Hepatocyte (in vitro differentiated cells): ENCODE measurements at regions not wholly inside any gene's neighbourhood (a gene's known extent, or its start where the extent isn't known, plus 50 kb on each side); places are given as distances from the start of the nearest gene placed in this dataset.
A peak's percentile ranks its signal among the peaks of the same experiment; 100 is the strongest.

Experiments
- DNase-seq: peaks from one replicate; pipeline ENCODE4 v3.0.0-alpha.2; 2016; ENCODE audit warnings: low spot score
- H2AFZ ChIP-seq: fragments of 200-600 bp; sonication (generic); 2 replicates; pipeline ENCODE4 v1.6.0; 2016; ENCODE audit warnings: antibody characterized with exemption, mild to moderate bottlenecking
- H3K27ac ChIP-seq: fragments of 200-600 bp; sonication (generic); 2 replicates; pipeline ENCODE4 v1.5.1; 2016; ENCODE audit warnings: mild to moderate bottlenecking
- H3K27me3 ChIP-seq: fragments of 200-600 bp; sonication (generic); 2 replicates; pipeline ENCODE4 v1.6.1; 2016
- H3K36me3 ChIP-seq: fragments of 200-600 bp; sonication (generic); replicated peaks from 2 replicates; pipeline ENCODE4 v1.5.1; 2016; ENCODE audit warnings: low read depth; ENCODE audit not compliant: insufficient read depth
- H3K4me1 ChIP-seq: fragments of 200-600 bp; sonication (generic); 2 replicates; pipeline ENCODE4 v1.5.1; 2016; ENCODE audit warnings: mild to moderate bottlenecking, moderate library complexity; ENCODE audit not compliant: insufficient read depth
- H3K4me2 ChIP-seq: fragments of 200-600 bp; sonication (generic); 2 replicates; pipeline ENCODE4 v1.6.0; 2016
- H3K4me3 ChIP-seq: fragments of 200-600 bp; sonication (generic); 2 replicates; pipeline ENCODE4 v1.5.1; 2016; ENCODE audit warnings: mild to moderate bottlenecking
- H3K79me2 ChIP-seq: fragments of 200-600 bp; sonication (generic); 2 replicates; pipeline ENCODE4 v1.6.0; 2017; ENCODE audit warnings: mild to moderate bottlenecking
- H3K9me2 ChIP-seq: fragments of 200-600 bp; sonication (generic); replicated peaks from 2 replicates; pipeline ENCODE4 v1.6.0; 2017; ENCODE audit warnings: mild to moderate bottlenecking; ENCODE audit not compliant: insufficient read depth
- H3K9me3 ChIP-seq: fragments of 200-600 bp; sonication (generic); 2 replicates; pipeline ENCODE4 v1.5.1; 2016; ENCODE audit warnings: low read depth, mild to moderate bottlenecking
- H4K20me1 ChIP-seq: fragments of 200-600 bp; sonication (generic); 2 replicates; pipeline ENCODE4 v1.6.0; 2016; ENCODE audit warnings: mild to moderate bottlenecking; ENCODE audit not compliant: insufficient read depth, poor library complexity, severe bottlenecking
- EZH2 ChIP-seq: fragments of 200-600 bp; sonication (generic); IDR thresholded peaks from 2 replicates; pipeline ENCODE4 v1.6.1; 2016; ENCODE audit warnings: antibody characterized with exemption, mild to moderate bottlenecking, borderline replicate concordance
- EZH2phosphoT487 ChIP-seq: fragments of 200-600 bp; sonication (generic); IDR thresholded peaks from one replicate; pipeline ENCODE4 v1.6.1; 2018; ENCODE audit warnings: antibody characterized with exemption, mild to moderate bottlenecking, low read depth, moderate library complexity; ENCODE audit not compliant: unreplicated experiment, severe bottlenecking
- WGBS: methylation state at CpG from one replicate; pipeline ENCODE4 v1.1.6; 2016; ENCODE audit warnings: low lambda C conversion rate; ENCODE audit errors: missing lambda C conversion rate; 5-methylcytosine and 5-hydroxymethylcytosine counted together
- TF ChIP-seq, protein P1 (sequence below): fragments of 200-600 bp; sonication (generic); IDR thresholded peaks from 2 replicates; pipeline ENCODE4 v1.5.1; 2016; ENCODE audit warnings: antibody characterized with exemption, mild to moderate bottlenecking; ENCODE audit not compliant: poor library complexity

DNA sequence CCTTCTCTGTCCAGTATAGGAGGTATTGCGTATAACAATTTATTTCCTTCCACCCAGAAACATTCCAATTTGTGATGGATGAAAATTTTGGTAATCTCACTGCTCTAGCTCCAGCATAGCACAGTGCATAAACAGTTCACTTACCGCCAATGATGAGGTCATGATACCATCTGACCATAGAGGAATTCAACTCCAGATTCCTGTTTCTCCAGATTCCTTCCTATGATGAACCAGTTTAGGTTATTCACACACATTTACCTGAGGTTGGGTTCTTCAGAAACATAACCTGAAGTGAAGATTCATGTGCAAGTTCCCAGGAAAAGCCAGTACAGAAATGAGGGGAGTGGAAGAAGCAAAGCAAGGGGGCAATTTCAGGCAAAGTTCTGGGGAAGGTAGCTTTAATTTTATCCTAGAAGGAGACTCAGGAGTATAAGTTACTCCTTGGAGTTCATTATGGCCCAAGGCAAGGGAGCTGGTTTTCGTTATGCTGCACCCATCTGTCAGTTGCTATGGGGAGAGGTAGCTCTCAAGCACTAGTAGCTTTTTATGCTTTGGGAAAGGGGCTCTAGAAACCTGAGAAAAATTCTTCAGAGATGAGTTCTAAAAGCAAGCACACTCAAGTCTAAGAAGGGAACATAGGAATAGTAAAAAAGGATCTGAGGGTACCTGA lies 121.6 kb downstream of the CASP12 start:
- DNase-seq: peak; percentile 14
- Histone ChIP-seq H2AFZ (no peak overlapping the region), H3K79me2 (no peaks in the 10 kb centered on the region), H3K9me2 (no peaks in the 10 kb centered on the region), H3K27ac (peak overlapping the region; percentile 25), H3K9me3 (no peaks in the 10 kb centered on the region), H3K36me3 (no peaks in the 10 kb centered on the region), H3K27me3 (no peaks in the 10 kb centered on the region), H3K4me1 (peaks cover 4% of the 10 kb centered on the region), H3K4me2 (no peak overlapping the region), H4K20me1 (no peaks in the 10 kb centered on the region), H3K4me3 (no peak overlapping the region)
- WGBS: 70% methylated on average over 3 of the region's 3 CpGs
- TF ChIP-seq EZH2 (no peak), EZH2phosphoT487 (no peak)
- TF ChIP-seq, protein P1, sequence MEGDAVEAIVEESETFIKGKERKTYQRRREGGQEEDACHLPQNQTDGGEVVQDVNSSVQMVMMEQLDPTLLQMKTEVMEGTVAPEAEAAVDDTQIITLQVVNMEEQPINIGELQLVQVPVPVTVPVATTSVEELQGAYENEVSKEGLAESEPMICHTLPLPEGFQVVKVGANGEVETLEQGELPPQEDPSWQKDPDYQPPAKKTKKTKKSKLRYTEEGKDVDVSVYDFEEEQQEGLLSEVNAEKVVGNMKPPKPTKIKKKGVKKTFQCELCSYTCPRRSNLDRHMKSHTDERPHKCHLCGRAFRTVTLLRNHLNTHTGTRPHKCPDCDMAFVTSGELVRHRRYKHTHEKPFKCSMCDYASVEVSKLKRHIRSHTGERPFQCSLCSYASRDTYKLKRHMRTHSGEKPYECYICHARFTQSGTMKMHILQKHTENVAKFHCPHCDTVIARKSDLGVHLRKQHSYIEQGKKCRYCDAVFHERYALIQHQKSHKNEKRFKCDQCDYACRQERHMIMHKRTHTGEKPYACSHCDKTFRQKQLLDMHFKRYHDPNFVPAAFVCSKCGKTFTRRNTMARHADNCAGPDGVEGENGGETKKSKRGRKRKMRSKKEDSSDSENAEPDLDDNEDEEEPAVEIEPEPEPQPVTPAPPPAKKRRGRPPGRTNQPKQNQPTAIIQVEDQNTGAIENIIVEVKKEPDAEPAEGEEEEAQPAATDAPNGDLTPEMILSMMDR: no peak

DNA sequence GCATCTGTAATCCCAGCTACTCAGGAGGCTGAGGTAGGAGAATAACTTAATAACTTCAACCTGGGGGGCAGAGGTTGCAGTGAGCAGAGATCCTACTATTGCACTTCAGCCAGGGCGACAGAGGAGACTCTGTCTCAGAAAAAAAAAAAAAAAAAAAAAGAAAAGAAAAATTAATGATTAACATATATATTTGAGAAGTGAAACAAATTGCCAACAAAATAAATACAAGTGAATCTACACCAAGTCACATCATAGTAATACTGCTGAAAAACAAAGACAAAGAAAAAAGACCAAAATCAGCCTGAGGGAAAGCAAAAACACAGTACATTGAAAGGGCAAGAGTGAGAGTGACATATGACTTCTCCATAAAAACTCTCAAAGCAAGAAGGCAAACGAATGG lies 123.7 kb downstream of the CASP12 start:
- H4K20me1 ChIP-seq: no peaks in the 10 kb centered on the region
- TF ChIP-seq, protein P1: no peak
- TF ChIP-seq EZH2phosphoT487 (no peak), EZH2 (no peak)
- DNase-seq: no peak
- H3K79me2 ChIP-seq: no peaks in the 10 kb centered on the region
- H3K4me2 ChIP-seq: no peak overlapping the region
- WGBS: 77% methylated on average over 2 of the region's 2 CpGs
- H3K4me1 ChIP-seq: peaks cover 4% of the 10 kb centered on the region
- H3K9me3 ChIP-seq: no peaks in the 10 kb centered on the region
- H3K9me2 ChIP-seq: no peaks in the 10 kb centered on the region
- H3K27ac ChIP-seq: no peak overlapping the region
- H2AFZ ChIP-seq: no peak overlapping the region
- H3K27me3 ChIP-seq: no peaks in the 10 kb centered on the region
- no peak overlapping the region for H3K4me3 ChIP-seq
- no peaks in the 10 kb centered on the region for H3K36me3 ChIP-seq

DNA sequence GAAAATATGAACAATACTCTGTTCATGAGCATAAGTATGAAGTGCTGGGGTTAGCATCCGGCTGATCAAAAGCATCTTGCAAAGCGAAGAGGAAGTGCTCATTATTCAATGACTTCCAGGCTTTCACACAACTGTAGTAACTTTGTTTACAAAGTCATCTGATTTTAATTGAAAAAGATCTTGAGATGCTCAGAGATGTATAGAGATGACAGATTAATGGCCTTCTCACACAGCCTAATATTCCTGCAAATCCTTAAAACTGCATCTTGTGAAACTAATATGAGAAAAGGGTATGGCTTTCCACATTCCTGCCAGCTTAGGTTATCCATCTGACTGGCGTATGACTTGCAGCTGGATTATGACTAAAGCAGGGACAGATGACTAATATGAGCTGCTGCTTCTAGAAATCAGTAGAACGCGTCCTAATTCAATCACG lies 125.4 kb downstream of the CASP12 start:
- no peaks in the 10 kb centered on the region for H3K9me3 ChIP-seq
- TF ChIP-seq, protein P1: no peak
- no peaks in the 10 kb centered on the region for H3K9me2 ChIP-seq
- no peaks in the 10 kb centered on the region for H3K27me3 ChIP-seq
- peaks cover 4% of the 10 kb centered on the region for H3K4me1 ChIP-seq
- no peak overlapping the region for H3K27ac ChIP-seq
- H2AFZ ChIP-seq: no peak overlapping the region
- DNase-seq: peak; percentile 51
- H4K20me1 ChIP-seq: no peaks in the 10 kb centered on the region
- WGBS: 43% methylated on average over 6 of the region's 6 CpGs
- H3K4me2 ChIP-seq: no peak overlapping the region
- H3K4me3 ChIP-seq: no peak overlapping the region
- H3K36me3 ChIP-seq: no peaks in the 10 kb centered on the region
- no peaks in the 10 kb centered on the region for H3K79me2 ChIP-seq
